ENCODE measurements at regions not wholly inside any gene's neighbourhood (a gene's known extent, or its start where the extent isn't known, plus 50 kb on each side); places are given as distances from the start of the nearest gene placed in this dataset.

- TF ChIP-seq, protein P1, sequence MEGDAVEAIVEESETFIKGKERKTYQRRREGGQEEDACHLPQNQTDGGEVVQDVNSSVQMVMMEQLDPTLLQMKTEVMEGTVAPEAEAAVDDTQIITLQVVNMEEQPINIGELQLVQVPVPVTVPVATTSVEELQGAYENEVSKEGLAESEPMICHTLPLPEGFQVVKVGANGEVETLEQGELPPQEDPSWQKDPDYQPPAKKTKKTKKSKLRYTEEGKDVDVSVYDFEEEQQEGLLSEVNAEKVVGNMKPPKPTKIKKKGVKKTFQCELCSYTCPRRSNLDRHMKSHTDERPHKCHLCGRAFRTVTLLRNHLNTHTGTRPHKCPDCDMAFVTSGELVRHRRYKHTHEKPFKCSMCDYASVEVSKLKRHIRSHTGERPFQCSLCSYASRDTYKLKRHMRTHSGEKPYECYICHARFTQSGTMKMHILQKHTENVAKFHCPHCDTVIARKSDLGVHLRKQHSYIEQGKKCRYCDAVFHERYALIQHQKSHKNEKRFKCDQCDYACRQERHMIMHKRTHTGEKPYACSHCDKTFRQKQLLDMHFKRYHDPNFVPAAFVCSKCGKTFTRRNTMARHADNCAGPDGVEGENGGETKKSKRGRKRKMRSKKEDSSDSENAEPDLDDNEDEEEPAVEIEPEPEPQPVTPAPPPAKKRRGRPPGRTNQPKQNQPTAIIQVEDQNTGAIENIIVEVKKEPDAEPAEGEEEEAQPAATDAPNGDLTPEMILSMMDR (IDR thresholded peaks at IDR 0.05; ENCODE audit: insufficient read depth, low read length, poor library complexity, severe bottlenecking): no peak
- no peak for TF ChIP-seq EZH2phosphoT487 (conservative IDR thresholded peaks at IDR 0.05; ENCODE audit: low read length)
Observed at GRCh38 chr2:16361261-16361995, 304.2 kb downstream of the CYRIA start.
